ENCODE measurements at regions not wholly inside any gene's neighbourhood (a gene's known extent, or its start where the extent isn't known, plus 50 kb on each side); places are given as distances from the start of the nearest gene placed in this dataset.

- no peaks in the 10 kb centered on the region for H3K36me3 ChIP-seq
- H3K79me2 ChIP-seq (ENCODE audit: low read depth), result no peaks in the 10 kb centered on the region
- peaks cover 14% of the 10 kb centered on the region for H3K4me1 Mint-ChIP-seq
- no peak overlapping the region for H3K4me2 ChIP-seq
- peaks cover 19% of the 10 kb centered on the region for H3K4me1 ChIP-seq
- no peak overlapping the region for H3K27ac Mint-ChIP-seq
- no peak overlapping the region for H3K4me3 ChIP-seq
- DNase-seq (ENCODE audit: low spot score), result no peak
- H3K9me3 ChIP-seq (ENCODE audit: low read depth), result peaks cover 4% of the 10 kb centered on the region
- H3K27ac ChIP-seq, result no peak overlapping the region
- H3K27me3 ChIP-seq, result no peaks in the 10 kb centered on the region
- H3K9ac ChIP-seq, result no peak overlapping the region
- no peak overlapping the region for H3K4me3 Mint-ChIP-seq
- no peaks in the 10 kb centered on the region for H4K20me1 ChIP-seq (ENCODE audit: low read depth)
- TF ChIP-seq EZH2phosphoT487 (IDR thresholded peaks at IDR 0.05) (no peak), CTCF (IDR thresholded peaks at IDR 0.05) (no peak), EZH2 (IDR thresholded peaks at IDR 0.05) (no peak)
- peaks cover 4% of the 10 kb centered on the region for H3K9me3 Mint-ChIP-seq
- H2AFZ ChIP-seq (replicated peaks), result no peak overlapping the region
- peaks cover 12% of the 10 kb centered on the region for H3F3A ChIP-seq (ENCODE audit: low read depth)
- peaks cover 6% of the 10 kb centered on the region for H3K27me3 Mint-ChIP-seq (ENCODE audit: insufficient read depth, low read depth)
- no peaks in the 10 kb centered on the region for H3K36me3 Mint-ChIP-seq
Measured at GRCh38 chr11:70493891-70494290, 95.6 kb downstream of the CTTN start.

GRCh38 chr11:70494559-70495350 lies 96.4 kb downstream of the CTTN start:
- Mint-ChIP-seq H3K4me1 (peaks cover 17% of the 10 kb centered on the region), H3K4me3 (no peak overlapping the region), H3K27me3 (ENCODE audit: insufficient read depth, low read depth) (peaks cover 10% of the 10 kb centered on the region), H3K9me3 (peaks cover 4% of the 10 kb centered on the region), H3K36me3 (no peaks in the 10 kb centered on the region), H3K27ac (no peak overlapping the region)
- Histone ChIP-seq H3K27ac (no peak overlapping the region), H3K9ac (no peak overlapping the region), H4K20me1 (ENCODE audit: low read depth) (no peaks in the 10 kb centered on the region), H3K4me3 (no peak overlapping the region), H3K9me3 (ENCODE audit: low read depth) (peaks cover 4% of the 10 kb centered on the region), H3K4me1 (peaks cover 23% of the 10 kb centered on the region), H3K4me2 (no peak overlapping the region), H2AFZ (replicated peaks) (no peak overlapping the region), H3K79me2 (ENCODE audit: low read depth) (no peaks in the 10 kb centered on the region), H3K36me3 (no peaks in the 10 kb centered on the region), H3K27me3 (no peaks in the 10 kb centered on the region), H3F3A (ENCODE audit: low read depth) (peaks cover 12% of the 10 kb centered on the region)
- no peak for DNase-seq (ENCODE audit: low spot score)
- TF ChIP-seq CTCF (IDR thresholded peaks at IDR 0.05), result no peak
- TF ChIP-seq EZH2phosphoT487 (IDR thresholded peaks at IDR 0.05), result no peak
- TF ChIP-seq EZH2 (IDR thresholded peaks at IDR 0.05), result no peak

GRCh38 chr11:70495351-70496310 lies 97.3 kb downstream of the CTTN start:
- no peak overlapping the region for H3K4me3 ChIP-seq
- no peak overlapping the region for H3K4me2 ChIP-seq
- H3K9ac ChIP-seq, result no peak overlapping the region
- H3K4me1 Mint-ChIP-seq, result peaks cover 22% of the 10 kb centered on the region
- H3K9me3 ChIP-seq (ENCODE audit: low read depth), result peaks cover 4% of the 10 kb centered on the region
- no peaks in the 10 kb centered on the region for H3K36me3 Mint-ChIP-seq
- DNase-seq (ENCODE audit: low spot score), result no peak
- peaks cover 12% of the 10 kb centered on the region for H3F3A ChIP-seq (ENCODE audit: low read depth)
- H3K36me3 ChIP-seq, result no peaks in the 10 kb centered on the region
- H3K4me3 Mint-ChIP-seq, result no peak overlapping the region
- peaks cover 31% of the 10 kb centered on the region for H3K4me1 ChIP-seq
- peaks cover 13% of the 10 kb centered on the region for H3K27me3 Mint-ChIP-seq (ENCODE audit: insufficient read depth, low read depth)
- H3K27ac ChIP-seq, result no peak overlapping the region
- H2AFZ ChIP-seq (replicated peaks), result no peak overlapping the region
- H3K27ac Mint-ChIP-seq, result no peak overlapping the region
- no peak for TF ChIP-seq EZH2phosphoT487 (IDR thresholded peaks at IDR 0.05)
- TF ChIP-seq EZH2 (IDR thresholded peaks at IDR 0.05), result no peak
- no peaks in the 10 kb centered on the region for H3K79me2 ChIP-seq (ENCODE audit: low read depth)
- H3K27me3 ChIP-seq, result no peaks in the 10 kb centered on the region
- no peaks in the 10 kb centered on the region for H4K20me1 ChIP-seq (ENCODE audit: low read depth)
- peaks cover 4% of the 10 kb centered on the region for H3K9me3 Mint-ChIP-seq

All from neural progenitor cell (in vitro differentiated cells).